Activated B cell treated with CpG ODN at 0.5 μM for 24 hours (primary cell): ENCODE measurements at regions not wholly inside any gene's neighbourhood (a gene's known extent, or its start where the extent isn't known, plus 50 kb on each side); places are given as distances from the start of the nearest gene placed in this dataset.
"Not testable (repeated sequence)": the region's sequence is repeated elsewhere in the genome, so short reads cannot be mapped to it uniquely, and the experiment has no call there.

Source experiments
- ATAC-seq: fragments of 200-7000 bp; cut with Tn5 transposase; one replicate; pipeline ENCODE4 v1.10.0; 2021; ENCODE audit warnings: low read depth, mild to moderate bottlenecking, moderate library complexity
- CTCF ChIA-PET: fragments of 350-600 bp; sonication (Branson Sonifier 250); formaldehyde crosslinking; loops from one replicate; lab custom pipeline; 2021; ENCODE audit warnings: antibody characterized with exemption; lab: Charles Lee
- POLR2A ChIA-PET: fragments of 350-600 bp; sonication (Branson Sonifier 250); formaldehyde crosslinking; loops from one replicate; lab custom pipeline; 2021; ENCODE audit warnings: antibody characterized with exemption; lab: Charles Lee
- DNase-seq: peaks from one replicate; pipeline ENCODE4 v3.0.0; 2022
- H3K27ac Mint-ChIP-seq: one replicate; pipeline ENCODE4 v1.8.0; 2020; ENCODE audit warnings: mixed read lengths
- H3K27me3 Mint-ChIP-seq: one replicate; pipeline ENCODE4 v1.8.0; 2021; ENCODE audit warnings: mixed read lengths
- H3K36me3 Mint-ChIP-seq: one replicate; pipeline ENCODE4 v1.8.0; 2021; ENCODE audit warnings: low read depth, mixed read lengths
- H3K4me1 Mint-ChIP-seq: one replicate; pipeline ENCODE4 v1.8.0; 2021; ENCODE audit warnings: mixed read lengths
- H3K4me3 Mint-ChIP-seq: one replicate; pipeline ENCODE4 v1.8.0; 2020; ENCODE audit warnings: mild to moderate bottlenecking, mixed read lengths
- H3K9me3 Mint-ChIP-seq: one replicate; pipeline ENCODE4 v1.8.0; 2020; ENCODE audit warnings: mixed read lengths
- CTCF ChIP-seq: fragments of 200-600 bp; IDR thresholded peaks from one replicate; pipeline ENCODE4 v1.8.0; 2022; ENCODE audit warnings: antibody characterized with exemption, mild to moderate bottlenecking
- intact Hi-C: fragments of 100-400 bp; cut with micrococcal nuclease; formaldehyde crosslinking; loops from one replicate; pipeline ENCODE4 v1.15.1; 2024

DNA sequence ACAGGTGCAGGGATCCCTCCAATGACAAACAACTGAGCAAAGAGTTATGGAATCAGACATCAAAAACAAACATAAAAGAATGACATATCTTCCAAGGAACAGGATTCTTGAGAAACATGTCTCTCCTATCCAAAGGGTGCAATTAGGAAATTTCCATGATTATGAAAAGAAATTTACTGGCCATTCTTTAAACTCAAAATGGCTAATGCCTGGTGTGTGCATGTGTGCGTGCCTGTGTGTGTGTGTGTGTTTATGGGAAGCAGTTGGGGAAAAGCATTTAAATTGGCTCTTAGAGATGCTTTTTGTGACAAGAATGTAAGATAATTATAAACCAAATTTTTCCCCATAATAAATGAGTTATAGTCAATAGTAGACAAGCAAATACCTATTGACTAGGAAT lies 320.5 kb upstream of the THBS1 start:
- H3K27ac Mint-ChIP-seq = no peak overlapping the region
- no peak for TF ChIP-seq CTCF
- CTCF ChIA-PET = no interaction called here

GRCh38 chr15:39260791-39261190 lies 320.1 kb upstream of the THBS1 start:
- no peak overlapping the region for H3K27ac Mint-ChIP-seq
- H3K9me3 Mint-ChIP-seq = no peaks in the 10 kb centered on the region
- no peaks in the 10 kb centered on the region for H3K27me3 Mint-ChIP-seq
- TF ChIP-seq CTCF = no peak
- no peaks in the 10 kb centered on the region for H3K36me3 Mint-ChIP-seq
- intact Hi-C loops = no loop called here
- ATAC-seq (no peak), DNase-seq (no peak)
- POLR2A ChIA-PET = no interaction called here
- no peak overlapping the region for H3K4me3 Mint-ChIP-seq
- H3K4me1 Mint-ChIP-seq = no peaks in the 10 kb centered on the region
- CTCF ChIA-PET = no interaction called here

More for the DNA sequence above, 320.5 kb upstream of the THBS1 start:
- no peak overlapping the region for H3K4me3 Mint-ChIP-seq
- no peak for DNase-seq
- intact Hi-C loops = no loop called here
- no peaks in the 10 kb centered on the region for H3K4me1 Mint-ChIP-seq
- no peaks in the 10 kb centered on the region for H3K9me3 Mint-ChIP-seq
- H3K27me3 Mint-ChIP-seq = no peaks in the 10 kb centered on the region
- no peak for ATAC-seq
- POLR2A ChIA-PET = no interaction called here
- no peaks in the 10 kb centered on the region for H3K36me3 Mint-ChIP-seq

DNA sequence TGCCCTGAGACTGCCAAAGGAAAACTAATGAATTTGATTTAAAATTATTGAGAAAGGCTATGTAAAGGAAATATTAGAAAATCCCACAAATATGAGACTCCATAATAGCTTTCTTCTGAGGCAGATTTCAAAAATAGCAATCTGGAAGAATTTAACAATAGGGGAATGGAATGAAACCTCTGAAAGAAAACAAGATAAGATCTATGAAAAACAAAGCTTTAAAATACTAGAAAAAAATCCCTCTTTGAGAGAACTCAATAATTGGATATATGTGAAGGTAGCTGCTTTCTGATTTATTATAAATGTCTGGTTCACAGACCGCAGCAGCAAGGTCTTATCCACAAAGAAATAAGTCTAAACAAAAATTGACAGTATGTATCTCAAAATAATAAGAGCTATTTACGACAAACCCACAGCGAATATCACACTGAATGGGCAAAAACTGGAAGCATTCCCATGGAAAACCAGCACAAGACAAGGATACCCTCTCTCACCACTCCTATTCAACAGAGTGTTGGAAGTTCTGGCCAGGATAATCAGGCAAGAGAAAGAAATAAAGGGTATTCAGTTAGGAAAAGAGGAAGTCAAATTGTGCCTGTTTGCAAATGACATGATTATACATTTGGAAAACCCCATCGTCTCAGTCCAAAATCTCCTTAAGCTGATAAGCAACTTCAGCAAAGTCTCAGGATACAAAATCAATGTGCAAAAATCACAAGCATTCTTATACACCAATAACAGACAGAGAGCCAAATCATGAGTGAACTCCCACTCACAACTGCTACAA lies 319.3 kb upstream of the THBS1 start:
- H3K4me3 Mint-ChIP-seq, DNase-seq, ATAC-seq, H3K27ac Mint-ChIP-seq, POLR2A ChIA-PET, H3K36me3 Mint-ChIP-seq, H3K27me3 Mint-ChIP-seq, H3K4me1 Mint-ChIP-seq, intact Hi-C loops, H3K9me3 Mint-ChIP-seq, CTCF ChIA-PET: not testable (repeated sequence)

GRCh38 chr15:39262995-39263772 lies 317.7 kb upstream of the THBS1 start:
- CTCF ChIA-PET, ATAC-seq, H3K4me1 Mint-ChIP-seq, H3K27ac Mint-ChIP-seq, H3K4me3 Mint-ChIP-seq, H3K9me3 Mint-ChIP-seq, intact Hi-C loops, POLR2A ChIA-PET, DNase-seq, H3K36me3 Mint-ChIP-seq, H3K27me3 Mint-ChIP-seq: not testable (repeated sequence)

DNA sequence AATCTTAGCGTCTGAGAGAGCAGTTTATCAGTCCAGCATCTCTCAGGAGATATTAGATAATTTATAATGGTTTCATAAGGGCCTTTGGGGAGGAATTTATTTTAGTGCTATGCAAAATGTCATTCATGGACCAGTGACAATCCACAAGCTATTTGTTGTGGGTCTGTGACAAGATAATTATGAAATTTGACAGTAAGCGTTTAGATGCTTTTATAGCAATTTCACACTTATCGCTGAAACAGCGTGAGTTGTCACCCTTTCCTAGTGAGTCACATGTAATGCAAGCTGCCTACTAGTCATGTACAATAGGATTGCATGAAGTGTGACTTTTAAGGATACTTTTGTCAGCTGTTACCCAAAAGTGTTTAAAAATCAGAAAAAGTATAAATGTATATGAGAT lies 315.6 kb upstream of the THBS1 start:
- no peaks in the 10 kb centered on the region for H3K4me1 Mint-ChIP-seq
- H3K4me3 Mint-ChIP-seq = no peak overlapping the region
- CTCF ChIA-PET = no interaction called here
- intact Hi-C loops = no loop called here
- TF ChIP-seq CTCF = no peak
- no peak for DNase-seq
- POLR2A ChIA-PET = no interaction called here
- no peaks in the 10 kb centered on the region for H3K9me3 Mint-ChIP-seq
- no peaks in the 10 kb centered on the region for H3K36me3 Mint-ChIP-seq
- ATAC-seq = no peak
- H3K27me3 Mint-ChIP-seq = no peaks in the 10 kb centered on the region
- no peak overlapping the region for H3K27ac Mint-ChIP-seq

- Mint-ChIP-seq H3K4me1 (no peaks in the 10 kb centered on the region), H3K4me3 (no peak overlapping the region), H3K9me3 (no peaks in the 10 kb centered on the region), H3K27ac (no peak overlapping the region), H3K27me3 (no peaks in the 10 kb centered on the region), H3K36me3 (no peaks in the 10 kb centered on the region)
- ChIA-PET POLR2A (no interaction called here), CTCF (no interaction called here)
- no peak for DNase-seq
- no peak for TF ChIP-seq CTCF
- intact Hi-C loops = no loop called here
- ATAC-seq = no peak
Observed at GRCh38 chr15:39266890-39267289, 314.0 kb upstream of the THBS1 start.
